ENCODE measurements at regions not wholly inside any gene's neighbourhood (a gene's known extent, or its start where the extent isn't known, plus 50 kb on each side); places are given as distances from the start of the nearest gene placed in this dataset.

DNA sequence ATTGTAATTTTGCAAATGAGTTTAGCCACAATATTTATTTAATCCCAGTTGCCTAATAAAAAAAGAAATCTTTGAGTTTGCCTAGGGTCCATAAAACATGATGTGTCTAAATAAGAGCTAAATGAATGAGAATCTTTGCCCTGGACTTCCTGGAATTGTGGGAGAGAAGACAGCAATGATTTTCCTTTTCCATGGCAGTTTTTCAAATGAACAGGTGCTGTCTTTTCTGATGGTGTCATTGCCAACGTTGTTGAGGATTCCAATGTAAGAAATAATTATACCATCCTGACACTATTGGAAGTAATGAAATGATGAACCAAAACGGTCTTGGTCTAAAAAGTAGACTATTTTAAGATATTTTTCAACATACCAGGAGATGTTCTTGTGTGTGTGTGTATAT lies 984.7 kb upstream of the CELF2 start:
- BruUV-seq (replicated peaks) = no TSS peak
- intact Hi-C loops (cut with micrococcal nuclease) = no loop called here
- Histone ChIP-seq H3K9me3 (replicated peaks; ENCODE audit: control insufficient read depth, insufficient read depth, low read length) (no peaks in the 10 kb centered on the region), H3K9ac (replicated peaks; ENCODE audit: extremely low read depth, insufficient read depth, low read length) (no peak overlapping the region), H3K4me2 (ENCODE audit: insufficient read depth, low read length) (no peak overlapping the region), H4K20me1 (replicated peaks; ENCODE audit: control insufficient read depth, extremely low read depth, insufficient read depth, low read length) (no peaks in the 10 kb centered on the region), H3K4me1 (ENCODE audit: control insufficient read depth, extremely low read depth, insufficient read depth, low read length) (no peaks in the 10 kb centered on the region), H3K9me1 (replicated peaks; ENCODE audit: control insufficient read depth, extremely low read depth, insufficient read depth, low read length) (no peaks in the 10 kb centered on the region), H3K27ac (ENCODE audit: insufficient read depth, low read depth, low read length) (no peak overlapping the region), H3K4me3 (replicated peaks in 1 of 3; ENCODE audit: insufficient read depth in 1 of 3, low read depth in 1 of 3, low read length in 3 of 3) (no peak overlapping the region), H3K27me3 (ENCODE audit: control insufficient read depth in 2 of 2, insufficient read depth in 2 of 2, low read length in 2 of 2) (no peaks in the 10 kb centered on the region), H3K79me2 (ENCODE audit: control insufficient read depth, insufficient read depth, low read length) (no peaks in the 10 kb centered on the region), H2AFZ (ENCODE audit: low read depth, low read length) (no peak overlapping the region), H3K36me3 (ENCODE audit: control insufficient read depth in 2 of 2, extremely low read depth in 1 of 2, insufficient read depth in 2 of 2, low read length in 2 of 2) (no peaks in the 10 kb centered on the region)
- ChIA-PET POLR2A (no interaction called here), CTCF (no interaction called here)
- FAIRE-seq (no peak), DNase-seq (ENCODE audit: low read depth, low spot score) (no peak)
- dilution Hi-C loops (cut with MboI; ENCODE audit: extremely low pct_ligation_motif_present, low sequenced_read_pairs) = no loop called here
- TF ChIP-seq EZH2 (IDR thresholded peaks at IDR 0.05; ENCODE audit: borderline replicate concordance, low read depth, low read length, severe bottlenecking) (no peak), GATA2 (IDR thresholded peaks at IDR 0.05; ENCODE audit: insufficient read depth, insufficient read length, low read depth, low read length) (no peak), POLR2A (IDR thresholded peaks at IDR 0.05; ENCODE audit: low read depth, low read length) (no peak), MYC (IDR thresholded peaks at IDR 0.05; ENCODE audit: low read depth, low read length) (no peak), JUN (IDR thresholded peaks at IDR 0.05; ENCODE audit: borderline replicate concordance, insufficient read depth, insufficient read length, low read depth) (no peak), FOS (IDR thresholded peaks at IDR 0.05; ENCODE audit: borderline replicate concordance, insufficient read depth, low read length) (no peak)
- TF ChIP-seq, protein P1, sequence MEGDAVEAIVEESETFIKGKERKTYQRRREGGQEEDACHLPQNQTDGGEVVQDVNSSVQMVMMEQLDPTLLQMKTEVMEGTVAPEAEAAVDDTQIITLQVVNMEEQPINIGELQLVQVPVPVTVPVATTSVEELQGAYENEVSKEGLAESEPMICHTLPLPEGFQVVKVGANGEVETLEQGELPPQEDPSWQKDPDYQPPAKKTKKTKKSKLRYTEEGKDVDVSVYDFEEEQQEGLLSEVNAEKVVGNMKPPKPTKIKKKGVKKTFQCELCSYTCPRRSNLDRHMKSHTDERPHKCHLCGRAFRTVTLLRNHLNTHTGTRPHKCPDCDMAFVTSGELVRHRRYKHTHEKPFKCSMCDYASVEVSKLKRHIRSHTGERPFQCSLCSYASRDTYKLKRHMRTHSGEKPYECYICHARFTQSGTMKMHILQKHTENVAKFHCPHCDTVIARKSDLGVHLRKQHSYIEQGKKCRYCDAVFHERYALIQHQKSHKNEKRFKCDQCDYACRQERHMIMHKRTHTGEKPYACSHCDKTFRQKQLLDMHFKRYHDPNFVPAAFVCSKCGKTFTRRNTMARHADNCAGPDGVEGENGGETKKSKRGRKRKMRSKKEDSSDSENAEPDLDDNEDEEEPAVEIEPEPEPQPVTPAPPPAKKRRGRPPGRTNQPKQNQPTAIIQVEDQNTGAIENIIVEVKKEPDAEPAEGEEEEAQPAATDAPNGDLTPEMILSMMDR (IDR thresholded peaks at IDR 0.05; ENCODE audit: extremely low read depth in 1 of 2, insufficient read depth in 1 of 2, low read depth in 1 of 2, low read length in 2 of 2) = no peak

DNA sequence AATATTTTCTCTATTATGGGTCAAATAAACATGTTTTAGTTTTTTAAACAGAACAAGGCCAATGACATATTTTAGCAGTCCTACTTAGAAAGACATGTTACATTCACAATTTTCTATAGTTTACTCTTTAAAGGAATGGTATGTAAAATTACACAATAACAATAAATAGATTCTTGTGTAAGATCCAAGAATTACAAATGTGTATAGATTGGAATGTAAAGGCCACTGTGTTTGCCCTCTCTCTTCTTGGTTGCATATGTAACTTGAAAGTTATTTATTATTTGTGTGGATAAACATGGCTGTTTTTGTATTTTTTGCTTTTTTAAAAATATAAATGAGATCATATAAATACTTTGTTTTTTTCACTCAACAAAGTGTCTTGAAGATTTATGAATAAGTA lies 979.3 kb upstream of the CELF2 start:
- Histone ChIP-seq H3K4me3 (replicated peaks in 1 of 3; ENCODE audit: insufficient read depth in 1 of 3, low read depth in 1 of 3, low read length in 3 of 3) (no peak overlapping the region), H3K9me3 (replicated peaks; ENCODE audit: control insufficient read depth, insufficient read depth, low read length) (no peaks in the 10 kb centered on the region), H3K36me3 (ENCODE audit: control insufficient read depth in 2 of 2, extremely low read depth in 1 of 2, insufficient read depth in 2 of 2, low read length in 2 of 2) (no peaks in the 10 kb centered on the region), H3K79me2 (ENCODE audit: control insufficient read depth, insufficient read depth, low read length) (no peaks in the 10 kb centered on the region), H4K20me1 (replicated peaks; ENCODE audit: control insufficient read depth, extremely low read depth, insufficient read depth, low read length) (no peaks in the 10 kb centered on the region), H3K9ac (replicated peaks; ENCODE audit: extremely low read depth, insufficient read depth, low read length) (no peak overlapping the region), H3K9me1 (replicated peaks; ENCODE audit: control insufficient read depth, extremely low read depth, insufficient read depth, low read length) (no peaks in the 10 kb centered on the region), H3K4me1 (ENCODE audit: control insufficient read depth, extremely low read depth, insufficient read depth, low read length) (peaks cover 4% of the 10 kb centered on the region), H2AFZ (ENCODE audit: low read depth, low read length) (no peak overlapping the region), H3K4me2 (ENCODE audit: insufficient read depth, low read length) (no peak overlapping the region), H3K27ac (ENCODE audit: insufficient read depth, low read depth, low read length) (no peak overlapping the region), H3K27me3 (ENCODE audit: control insufficient read depth in 2 of 2, insufficient read depth in 2 of 2, low read length in 2 of 2) (no peaks in the 10 kb centered on the region)
- no TSS peak for BruUV-seq (replicated peaks)
- intact Hi-C loops (cut with micrococcal nuclease) = no loop called here
- DNase-seq (ENCODE audit: low read depth, low spot score) = no peak
- POLR2A ChIA-PET = no interaction called here
- FAIRE-seq = no peak
- TF ChIP-seq, protein P2, sequence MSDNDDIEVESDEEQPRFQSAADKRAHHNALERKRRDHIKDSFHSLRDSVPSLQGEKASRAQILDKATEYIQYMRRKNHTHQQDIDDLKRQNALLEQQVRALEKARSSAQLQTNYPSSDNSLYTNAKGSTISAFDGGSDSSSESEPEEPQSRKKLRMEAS (IDR thresholded peaks at IDR 0.05; ENCODE audit: insufficient read depth, insufficient read length) = no peak
- TF ChIP-seq, protein P1 (IDR thresholded peaks at IDR 0.05; ENCODE audit: extremely low read depth in 1 of 2, insufficient read depth in 1 of 2, low read depth in 1 of 2, low read length in 2 of 2) = no peak
- no peak for TF ChIP-seq EZH2 (IDR thresholded peaks at IDR 0.05; ENCODE audit: borderline replicate concordance, low read depth, low read length, severe bottlenecking)
- no peak for TF ChIP-seq MYC (IDR thresholded peaks at IDR 0.05; ENCODE audit: low read depth, low read length)
- TF ChIP-seq GATA2 (IDR thresholded peaks at IDR 0.05; ENCODE audit: insufficient read depth, insufficient read length, low read depth, low read length) = no peak
- no peak for TF ChIP-seq JUN (IDR thresholded peaks at IDR 0.05; ENCODE audit: borderline replicate concordance, insufficient read depth, insufficient read length, low read depth)
- no peak for TF ChIP-seq FOS (IDR thresholded peaks at IDR 0.05; ENCODE audit: borderline replicate concordance, insufficient read depth, low read length)
- TF ChIP-seq POLR2AphosphoS5 (IDR thresholded peaks at IDR 0.05; ENCODE audit: insufficient read depth, low read depth, low read length) = no peak
- no peak for TF ChIP-seq POLR2A (IDR thresholded peaks at IDR 0.05; ENCODE audit: low read depth, low read length)
- CTCF ChIA-PET = no interaction called here
- dilution Hi-C loops (cut with MboI; ENCODE audit: extremely low pct_ligation_motif_present, low sequenced_read_pairs) = no loop called here

Measured in endothelial cell of umbilical vein (primary cell).